ENCODE measurements at regions not wholly inside any gene's neighbourhood (a gene's known extent, or its start where the extent isn't known, plus 50 kb on each side); places are given as distances from the start of the nearest gene placed in this dataset.

DNA sequence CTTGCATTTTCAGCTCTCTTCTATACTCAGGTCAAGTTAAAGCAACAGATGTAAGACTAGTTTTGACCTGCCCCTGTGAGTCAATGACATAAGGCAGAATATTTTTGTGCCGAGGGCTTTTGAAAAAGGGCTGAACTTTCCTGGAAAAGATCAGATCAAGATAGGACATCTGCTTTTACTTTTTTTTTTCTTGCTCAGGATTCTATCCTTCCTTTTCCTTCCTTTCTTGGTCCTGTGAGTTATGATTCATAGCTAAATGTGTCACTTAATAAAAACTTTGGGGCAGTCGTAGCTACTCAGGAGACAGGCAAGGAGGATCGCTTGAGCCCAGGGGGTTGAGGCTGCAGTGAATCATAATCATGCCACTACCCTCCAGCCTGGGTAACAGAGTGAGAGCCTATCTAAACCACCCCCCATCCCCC lies 84.3 kb upstream of the BRINP1 start:
- H3K4me3 Mint-ChIP-seq = no peak overlapping the region
- H3K4me1 Mint-ChIP-seq = no peaks in the 10 kb centered on the region
- H3K36me3 Mint-ChIP-seq (ENCODE audit: low read depth) = no peaks in the 10 kb centered on the region
- no peaks in the 10 kb centered on the region for H3K9me3 Mint-ChIP-seq
- TF ChIP-seq, protein P1, sequence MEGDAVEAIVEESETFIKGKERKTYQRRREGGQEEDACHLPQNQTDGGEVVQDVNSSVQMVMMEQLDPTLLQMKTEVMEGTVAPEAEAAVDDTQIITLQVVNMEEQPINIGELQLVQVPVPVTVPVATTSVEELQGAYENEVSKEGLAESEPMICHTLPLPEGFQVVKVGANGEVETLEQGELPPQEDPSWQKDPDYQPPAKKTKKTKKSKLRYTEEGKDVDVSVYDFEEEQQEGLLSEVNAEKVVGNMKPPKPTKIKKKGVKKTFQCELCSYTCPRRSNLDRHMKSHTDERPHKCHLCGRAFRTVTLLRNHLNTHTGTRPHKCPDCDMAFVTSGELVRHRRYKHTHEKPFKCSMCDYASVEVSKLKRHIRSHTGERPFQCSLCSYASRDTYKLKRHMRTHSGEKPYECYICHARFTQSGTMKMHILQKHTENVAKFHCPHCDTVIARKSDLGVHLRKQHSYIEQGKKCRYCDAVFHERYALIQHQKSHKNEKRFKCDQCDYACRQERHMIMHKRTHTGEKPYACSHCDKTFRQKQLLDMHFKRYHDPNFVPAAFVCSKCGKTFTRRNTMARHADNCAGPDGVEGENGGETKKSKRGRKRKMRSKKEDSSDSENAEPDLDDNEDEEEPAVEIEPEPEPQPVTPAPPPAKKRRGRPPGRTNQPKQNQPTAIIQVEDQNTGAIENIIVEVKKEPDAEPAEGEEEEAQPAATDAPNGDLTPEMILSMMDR (conservative IDR thresholded peaks at IDR 0.05) = no peak
- no peak for DNase-seq (ENCODE audit: low read depth, low spot score)
- peaks cover 16% of the 10 kb centered on the region for H3K27me3 Mint-ChIP-seq (ENCODE audit: low read depth)
- no peak overlapping the region for H3K27ac Mint-ChIP-seq (ENCODE audit: unreplicated experiment)

DNA sequence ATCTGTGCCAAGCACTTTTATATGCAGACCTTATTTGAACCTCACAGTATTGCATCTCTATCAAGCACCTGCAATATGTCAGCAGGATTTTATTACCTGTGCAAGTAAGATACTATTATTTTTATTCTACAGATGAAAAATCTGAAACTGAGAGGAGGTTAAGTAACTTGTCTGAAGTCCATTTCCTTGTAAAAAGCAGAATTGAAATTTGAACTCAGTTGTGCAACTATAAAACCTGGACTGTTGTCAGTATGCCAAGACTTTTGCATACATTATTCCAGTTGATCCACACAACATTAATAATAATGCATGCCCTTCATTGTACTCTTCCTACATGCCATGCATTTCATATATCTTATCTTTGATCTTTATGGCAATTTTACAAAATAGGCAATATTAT lies 82.2 kb upstream of the BRINP1 start:
- DNase-seq (ENCODE audit: low read depth, low spot score) = no peak
- H3K9me3 Mint-ChIP-seq = no peaks in the 10 kb centered on the region
- TF ChIP-seq, protein P1 (conservative IDR thresholded peaks at IDR 0.05) = no peak
- H3K27ac Mint-ChIP-seq (ENCODE audit: unreplicated experiment) = no peak overlapping the region
- H3K27me3 Mint-ChIP-seq (ENCODE audit: low read depth) = peaks cover 8% of the 10 kb centered on the region
- H3K4me1 Mint-ChIP-seq = no peaks in the 10 kb centered on the region
- no peak overlapping the region for H3K4me3 Mint-ChIP-seq
- H3K36me3 Mint-ChIP-seq (ENCODE audit: low read depth) = no peaks in the 10 kb centered on the region

DNA sequence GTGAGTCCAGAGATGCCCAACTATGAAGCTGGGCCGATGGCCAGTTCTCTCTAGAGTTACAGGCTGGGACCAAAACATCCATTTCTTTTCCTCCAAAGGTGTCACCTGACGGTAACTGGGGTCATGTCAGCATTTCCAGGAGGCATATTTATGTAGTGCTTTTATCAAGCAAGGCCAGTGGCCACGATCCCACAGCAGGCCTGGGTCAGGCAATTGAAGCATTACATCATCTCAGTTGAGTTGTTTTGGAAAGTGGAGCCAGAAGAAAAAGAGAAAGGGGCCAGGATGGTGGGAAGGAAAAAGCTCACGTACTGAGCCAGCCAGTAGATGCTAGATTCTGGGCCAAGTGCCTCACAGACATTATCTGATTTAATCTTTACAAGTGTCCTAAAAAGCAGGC lies 73.9 kb upstream of the BRINP1 start:
- Mint-ChIP-seq H3K36me3 (ENCODE audit: low read depth) (no peaks in the 10 kb centered on the region), H3K27me3 (ENCODE audit: low read depth) (no peaks in the 10 kb centered on the region), H3K4me3 (no peak overlapping the region), H3K27ac (ENCODE audit: unreplicated experiment) (no peak overlapping the region), H3K4me1 (peaks cover 12% of the 10 kb centered on the region), H3K9me3 (no peaks in the 10 kb centered on the region)
- DNase-seq (ENCODE audit: low read depth, low spot score) = no peak
- TF ChIP-seq, protein P1 (conservative IDR thresholded peaks at IDR 0.05) = no peak

DNA sequence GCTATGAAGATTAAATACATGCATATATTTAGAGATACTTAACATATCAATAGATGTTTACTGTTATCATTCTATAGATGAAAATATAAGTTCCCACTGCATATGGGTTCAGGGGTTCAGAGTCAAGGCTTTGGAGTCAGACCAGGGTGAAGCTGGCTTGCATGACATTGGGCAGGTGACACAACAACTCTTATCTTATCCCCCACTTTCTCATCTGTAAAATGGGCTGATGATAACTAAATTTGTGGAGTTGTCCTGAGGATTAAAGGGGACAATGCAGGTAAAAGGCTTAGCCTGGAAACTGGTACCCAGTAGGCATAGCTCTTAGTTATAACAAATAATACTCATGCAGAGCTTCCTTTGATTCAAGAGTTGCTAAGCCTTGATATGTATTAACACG lies 72.6 kb upstream of the BRINP1 start:
- Mint-ChIP-seq H3K4me3 (no peak overlapping the region), H3K27me3 (ENCODE audit: low read depth) (no peaks in the 10 kb centered on the region), H3K4me1 (peaks cover 12% of the 10 kb centered on the region), H3K36me3 (ENCODE audit: low read depth) (no peaks in the 10 kb centered on the region), H3K27ac (ENCODE audit: unreplicated experiment) (no peak overlapping the region), H3K9me3 (no peaks in the 10 kb centered on the region)
- DNase-seq (ENCODE audit: low read depth, low spot score) = no peak
- TF ChIP-seq, protein P1 (conservative IDR thresholded peaks at IDR 0.05) = no peak

DNA sequence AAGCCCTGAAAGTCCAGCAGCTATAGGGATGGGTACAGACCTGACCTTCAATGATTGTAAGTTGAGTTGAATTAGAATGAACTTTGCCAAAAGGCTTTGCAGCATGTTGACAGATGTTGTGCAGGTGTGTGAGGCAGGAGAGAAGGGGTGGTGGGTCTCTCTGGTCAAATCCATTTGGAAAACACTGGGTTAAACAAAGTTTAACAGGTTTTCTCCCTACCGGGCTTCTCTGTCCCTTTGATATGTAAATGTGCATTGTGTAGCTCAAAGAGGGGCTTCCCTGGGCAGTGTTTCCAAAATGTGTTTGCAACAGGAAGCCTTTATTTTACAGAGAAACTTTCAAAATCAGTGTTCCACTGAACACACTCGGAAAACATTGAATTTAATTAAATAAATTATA lies 72.1 kb upstream of the BRINP1 start:
- Mint-ChIP-seq H3K4me3 (no peak overlapping the region), H3K27me3 (ENCODE audit: low read depth) (no peaks in the 10 kb centered on the region), H3K27ac (ENCODE audit: unreplicated experiment) (no peak overlapping the region), H3K9me3 (no peaks in the 10 kb centered on the region), H3K36me3 (ENCODE audit: low read depth) (no peaks in the 10 kb centered on the region), H3K4me1 (peaks cover 12% of the 10 kb centered on the region)
- no peak for DNase-seq (ENCODE audit: low read depth, low spot score)
- TF ChIP-seq, protein P1 (conservative IDR thresholded peaks at IDR 0.05) = no peak

DNA sequence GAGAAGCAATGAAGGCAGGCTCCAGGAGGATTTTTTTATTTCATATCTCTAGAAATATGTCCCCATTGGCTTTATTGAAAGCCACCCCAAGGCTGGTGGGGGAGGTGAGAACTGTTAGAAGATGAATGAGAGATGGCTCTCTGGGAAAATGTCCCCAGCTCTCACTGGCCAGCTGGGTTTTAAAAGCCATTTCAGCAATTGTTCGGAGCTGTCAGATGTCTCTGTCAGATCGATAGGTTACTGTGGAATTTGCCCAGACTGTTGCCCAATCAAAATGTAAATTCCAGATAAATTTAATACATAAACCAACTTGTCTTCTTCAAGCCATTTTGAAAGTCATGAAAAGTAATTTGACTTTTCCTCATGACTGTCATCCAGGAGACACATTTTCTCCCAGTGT lies 67.0 kb upstream of the BRINP1 start:
- Mint-ChIP-seq H3K27me3 (ENCODE audit: low read depth) (peaks cover 3% of the 10 kb centered on the region), H3K4me1 (peaks cover 4% of the 10 kb centered on the region), H3K27ac (ENCODE audit: unreplicated experiment) (no peak overlapping the region), H3K36me3 (ENCODE audit: low read depth) (no peaks in the 10 kb centered on the region), H3K9me3 (no peaks in the 10 kb centered on the region), H3K4me3 (no peak overlapping the region)
- TF ChIP-seq, protein P1 (conservative IDR thresholded peaks at IDR 0.05) = no peak
- DNase-seq (ENCODE audit: low read depth, low spot score) = no peak

All from neural crest cell (in vitro differentiated cells).